ENCODE measurements at regions not wholly inside any gene's neighbourhood (a gene's known extent, or its start where the extent isn't known, plus 50 kb on each side); places are given as distances from the start of the nearest gene placed in this dataset.

- no peak for DNase-seq (ENCODE audit: low spot score)
- Histone ChIP-seq H3K4me1 (ENCODE audit: control insufficient read depth in 1 of 2, low read depth in 2 of 2) (peaks cover 7 to 14% of the 10 kb centered on the region in 2 donors), H3K27me3 (replicated peaks; ENCODE audit: insufficient read depth) (no peaks in the 10 kb centered on the region), H3K27ac (no peak overlapping the region), H3K36me3 (no peaks in the 10 kb centered on the region), H3K4me3 (no peak overlapping the region), H3K9me3 (no peaks in the 10 kb centered on the region)
- ATAC-seq (ENCODE audit: insufficient number of reproducible peaks, low FRiP score, low read depth): no peak
- no peak for TF ChIP-seq CTCF (IDR thresholded peaks at IDR 0.05)
Measured at GRCh38 chr6:71043902-71044301, 87.0 kb upstream of the B3GAT2 start.

GRCh38 chr6:71044753-71045152 is 87.9 kb upstream of the B3GAT2 start:
- no peak overlapping the region for H3K4me3 ChIP-seq
- no peaks in the 10 kb centered on the region for H3K36me3 ChIP-seq
- TF ChIP-seq CTCF (IDR thresholded peaks at IDR 0.05): no peak
- H3K27ac ChIP-seq: no peak overlapping the region
- ATAC-seq (ENCODE audit: insufficient number of reproducible peaks, low FRiP score, low read depth) (no peak), DNase-seq (ENCODE audit: low spot score) (no peak)
- no peaks in the 10 kb centered on the region for H3K27me3 ChIP-seq (replicated peaks; ENCODE audit: insufficient read depth)
- no peaks in the 10 kb centered on the region for H3K9me3 ChIP-seq
- peaks cover 7 to 22% of the 10 kb centered on the region in 2 donors for H3K4me1 ChIP-seq (ENCODE audit: control insufficient read depth in 1 of 2, low read depth in 2 of 2)

- ATAC-seq (ENCODE audit: insufficient number of reproducible peaks, low FRiP score, low read depth): no peak
- no peaks in the 10 kb centered on the region for H3K27me3 ChIP-seq (replicated peaks; ENCODE audit: insufficient read depth)
- peaks cover 7 to 22% of the 10 kb centered on the region in 2 donors for H3K4me1 ChIP-seq (ENCODE audit: control insufficient read depth in 1 of 2, low read depth in 2 of 2)
- TF ChIP-seq CTCF (IDR thresholded peaks at IDR 0.05): no peak
- no peak for DNase-seq (ENCODE audit: low spot score)
- no peaks in the 10 kb centered on the region for H3K9me3 ChIP-seq
- H3K4me3 ChIP-seq: no peak overlapping the region
- H3K36me3 ChIP-seq: no peaks in the 10 kb centered on the region
- H3K27ac ChIP-seq: no peak overlapping the region
Measured at GRCh38 chr6:71045296-71045695, 88.4 kb upstream of the B3GAT2 start.

GRCh38 chr6:71047417-71047816 is 90.6 kb upstream of the B3GAT2 start:
- H3K4me3 ChIP-seq: no peak overlapping the region
- DNase-seq (ENCODE audit: low spot score): no peak
- no peaks in the 10 kb centered on the region for H3K36me3 ChIP-seq
- H3K27ac ChIP-seq: no peak overlapping the region
- no peak for TF ChIP-seq CTCF (IDR thresholded peaks at IDR 0.05)
- no peaks in the 10 kb centered on the region for H3K27me3 ChIP-seq (replicated peaks; ENCODE audit: insufficient read depth)
- H3K9me3 ChIP-seq: no peaks in the 10 kb centered on the region
- peaks cover 7 to 22% of the 10 kb centered on the region in 2 donors for H3K4me1 ChIP-seq (ENCODE audit: control insufficient read depth in 1 of 2, low read depth in 2 of 2)
- no peak for ATAC-seq (ENCODE audit: insufficient number of reproducible peaks, low FRiP score, low read depth)

GRCh38 chr6:71048320-71049164 is 91.7 kb upstream of the B3GAT2 start:
- DNase-seq (ENCODE audit: low spot score): no peak
- TF ChIP-seq CTCF (IDR thresholded peaks at IDR 0.05): no peak
- Histone ChIP-seq H3K9me3 (no peaks in the 10 kb centered on the region), H3K4me3 (no peak overlapping the region), H3K27ac (no peak overlapping the region), H3K4me1 (ENCODE audit: control insufficient read depth in 1 of 2, low read depth in 2 of 2) (peaks cover 7 to 22% of the 10 kb centered on the region in 2 donors), H3K27me3 (replicated peaks; ENCODE audit: insufficient read depth) (no peaks in the 10 kb centered on the region), H3K36me3 (no peaks in the 10 kb centered on the region)
- no peak for ATAC-seq (ENCODE audit: insufficient number of reproducible peaks, low FRiP score, low read depth)

Measured in thoracic aorta (tissue), 2 donors.